ENCODE measurements at regions not wholly inside any gene's neighbourhood (a gene's known extent, or its start where the extent isn't known, plus 50 kb on each side); places are given as distances from the start of the nearest gene placed in this dataset.
"Not testable (repeated sequence)": the region's sequence is repeated elsewhere in the genome, so short reads cannot be mapped to it uniquely, and the experiment has no call there.

GRCh38 chr14:104405360-104406226 lies 174.0 kb upstream of the C14orf180 start:
- ATAC-seq (no peak), DNase-seq (no peak)
- H3K27ac ChIP-seq, result no peak overlapping the region
- peaks cover 0 to 3% (median 0%) of the 10 kb centered on the region in 7 donors for H3K27me3 ChIP-seq
- 71 to 84% methylated on average over 9 of the region's 9 CpGs for WGBS, 2 donors
- peaks cover 0 to 15% (median 7%) of the 10 kb centered on the region in 11 donors for H3K9me3 ChIP-seq
- H3K4me3 ChIP-seq, result no peak overlapping the region
- H3K36me3 ChIP-seq, result no peaks in the 10 kb centered on the region
- H3K4me1 ChIP-seq, result peaks cover 0 to 4% (median 0%) of the 10 kb centered on the region in 9 donors
- intact Hi-C loops (cut with DNase I), result no loop called here
- TF ChIP-seq CTCF (IDR thresholded peaks at IDR 0.05), result no peak

GRCh38 chr14:104406831-104407230 lies 172.7 kb upstream of the C14orf180 start:
- Histone ChIP-seq H3K27me3 (peaks cover 0 to 3% (median 0%) of the 10 kb centered on the region in 7 donors), H3K4me1 (peaks cover 0 to 4% (median 0%) of the 10 kb centered on the region in 9 donors), H3K4me3 (no peak overlapping the region), H3K9me3 (peaks cover 0 to 15% (median 7%) of the 10 kb centered on the region in 11 donors), H3K36me3 (no peaks in the 10 kb centered on the region), H3K27ac (no peak overlapping the region)
- ATAC-seq (no peak), DNase-seq (no peak)
- intact Hi-C loops (cut with DNase I), result no loop called here
- TF ChIP-seq CTCF (IDR thresholded peaks at IDR 0.05), result no peak
- 81 to 94% methylated on average over 5 of the region's 5 CpGs for WGBS, 2 donors

GRCh38 chr14:104416383-104416782 lies 163.2 kb upstream of the C14orf180 start:
- intact Hi-C loops (cut with DNase I), result no loop called here
- Histone ChIP-seq H3K36me3 (no peaks in the 10 kb centered on the region), H3K4me1 (no peaks in the 10 kb centered on the region), H3K9me3 (no peaks in the 10 kb centered on the region), H3K27me3 (peaks cover 0 to 10% (median 0%) of the 10 kb centered on the region in 7 donors), H3K27ac (no peak overlapping the region), H3K4me3 (no peak overlapping the region)
- WGBS, 2 donors, result 73% methylated on average over 1 of the region's 1 CpG
- no peak for DNase-seq
- TF ChIP-seq CTCF (IDR thresholded peaks at IDR 0.05), result no peak
- ATAC-seq, result no peak

GRCh38 chr14:104419865-104420505 lies 159.6 kb upstream of the C14orf180 start:
- Histone ChIP-seq H3K27ac (no peak overlapping the region), H3K4me3 (no peak overlapping the region), H3K4me1 (peaks cover 0 to 12% (median 7%) of the 10 kb centered on the region in 9 donors), H3K36me3 (no peaks in the 10 kb centered on the region), H3K9me3 (no peaks in the 10 kb centered on the region), H3K27me3 (peaks cover 0 to 11% (median 0%) of the 10 kb centered on the region in 7 donors)
- TF ChIP-seq CTCF (IDR thresholded peaks at IDR 0.05), result no peak
- ATAC-seq (no peak), DNase-seq (no peak)
- WGBS, 2 donors, result 76 to 77% methylated on average over 6 of the region's 6 CpGs
- intact Hi-C loops (cut with DNase I), result no loop called here

GRCh38 chr14:104420523-104420922 lies 159.0 kb upstream of the C14orf180 start:
- H3K9me3 ChIP-seq; H3K27ac ChIP-seq; intact Hi-C loops (cut with DNase I); ATAC-seq; DNase-seq; H3K36me3 ChIP-seq; H3K4me3 ChIP-seq: not testable (repeated sequence)
- 90 to 95% methylated on average over 3 of the region's 3 CpGs for WGBS, 2 donors
- peaks cover 0 to 11% (median 0%) of the 10 kb centered on the region in 7 donors for H3K27me3 ChIP-seq
- H3K4me1 ChIP-seq, result peaks cover 0 to 12% (median 7%) of the 10 kb centered on the region in 9 donors

Measured in heart right ventricle (tissue), 16 donors.